ENCODE measurements at regions not wholly inside any gene's neighbourhood (a gene's known extent, or its start where the extent isn't known, plus 50 kb on each side); places are given as distances from the start of the nearest gene placed in this dataset.

- Histone ChIP-seq H2BK20ac (ENCODE audit: low read depth, low read length, poor library complexity, severe bottlenecking) (no peak overlapping the region), H3T11ph (ENCODE audit: low read length) (no peak overlapping the region), H3K14ac (ENCODE audit: insufficient read depth, low read length) (no peak overlapping the region), H4K91ac (ENCODE audit: insufficient read length, low read depth, low read length) (no peak overlapping the region), H3K23ac (ENCODE audit: insufficient read length, low read depth, low read length) (no peak overlapping the region), H3K27ac (ENCODE audit: insufficient read length, low read depth, low read length) (no peak overlapping the region), H3K79me2 (ENCODE audit: insufficient read depth, low read length) (no peaks in the 10 kb centered on the region), H2BK15ac (ENCODE audit: low read depth, low read length) (no peak overlapping the region), H2AFZ (ENCODE audit: low read length) (no peak overlapping the region), H3K79me1 (ENCODE audit: insufficient read depth, low read depth, low read length, poor library complexity, severe bottlenecking) (no peaks in the 10 kb centered on the region), H4K8ac (replicated peaks; ENCODE audit: insufficient read length, low read depth, low read length) (no peak overlapping the region), H3K27me3 (ENCODE audit: insufficient read depth, low read length) (no peaks in the 10 kb centered on the region), H3K9ac (ENCODE audit: extremely low read depth, insufficient read length, low read length) (no peak overlapping the region), H4K5ac (ENCODE audit: insufficient read length, low read depth, low read length) (no peak overlapping the region), H3K4me1 (ENCODE audit: insufficient read depth, low read length) (no peaks in the 10 kb centered on the region), H3K4me2 (ENCODE audit: insufficient read depth, insufficient read length, low read length) (no peak overlapping the region), H3K18ac (ENCODE audit: insufficient read length, low read depth, low read length) (no peak overlapping the region), H3K23me2 (ENCODE audit: insufficient read length, low read depth, low read length, poor library complexity, severe bottlenecking) (no peaks in the 10 kb centered on the region), H4K20me1 (ENCODE audit: control insufficient read depth, insufficient read depth, insufficient read length) (no peaks in the 10 kb centered on the region), H2BK120ac (ENCODE audit: low read depth, low read length, poor library complexity, severe bottlenecking) (no peak overlapping the region), H3K4ac (ENCODE audit: low read depth, low read length) (no peak overlapping the region), H3K56ac (ENCODE audit: insufficient read length, low read depth, low read length) (no peak overlapping the region), H3K9me3 (ENCODE audit: control insufficient read depth, low read depth, low read length) (no peaks in the 10 kb centered on the region), H2BK5ac (ENCODE audit: insufficient read length, low read length) (no peak overlapping the region), H2BK12ac (ENCODE audit: insufficient read length, low read depth, low read length) (no peak overlapping the region), H2AK5ac (ENCODE audit: insufficient read length, low read length) (no peak overlapping the region)
- no CpG with 5 or more reads among the region's 8 CpGs for WGBS (ENCODE audit: extremely low coverage, insufficient read length, low lambda C conversion rate)
- no peak for DNase-seq
- TF ChIP-seq, protein P1, sequence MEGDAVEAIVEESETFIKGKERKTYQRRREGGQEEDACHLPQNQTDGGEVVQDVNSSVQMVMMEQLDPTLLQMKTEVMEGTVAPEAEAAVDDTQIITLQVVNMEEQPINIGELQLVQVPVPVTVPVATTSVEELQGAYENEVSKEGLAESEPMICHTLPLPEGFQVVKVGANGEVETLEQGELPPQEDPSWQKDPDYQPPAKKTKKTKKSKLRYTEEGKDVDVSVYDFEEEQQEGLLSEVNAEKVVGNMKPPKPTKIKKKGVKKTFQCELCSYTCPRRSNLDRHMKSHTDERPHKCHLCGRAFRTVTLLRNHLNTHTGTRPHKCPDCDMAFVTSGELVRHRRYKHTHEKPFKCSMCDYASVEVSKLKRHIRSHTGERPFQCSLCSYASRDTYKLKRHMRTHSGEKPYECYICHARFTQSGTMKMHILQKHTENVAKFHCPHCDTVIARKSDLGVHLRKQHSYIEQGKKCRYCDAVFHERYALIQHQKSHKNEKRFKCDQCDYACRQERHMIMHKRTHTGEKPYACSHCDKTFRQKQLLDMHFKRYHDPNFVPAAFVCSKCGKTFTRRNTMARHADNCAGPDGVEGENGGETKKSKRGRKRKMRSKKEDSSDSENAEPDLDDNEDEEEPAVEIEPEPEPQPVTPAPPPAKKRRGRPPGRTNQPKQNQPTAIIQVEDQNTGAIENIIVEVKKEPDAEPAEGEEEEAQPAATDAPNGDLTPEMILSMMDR (conservative IDR thresholded peaks at IDR 0.05): no peak
- peaks cover 4% of the 10 kb centered on the region in 2 experiments; a peak in 3 of 4 replicates for H3K4me1 Mint-ChIP-seq
- H3K36me3 Mint-ChIP-seq (ENCODE audit: insufficient read depth in 1 of 3, low read depth in 3 of 3): no peaks in the 10 kb centered on the region; a peak in 1 of 7 replicates
- no peak overlapping the region for H3K27ac Mint-ChIP-seq
- no peaks in the 10 kb centered on the region; a peak in 1 of 5 replicates for H3K9me3 Mint-ChIP-seq
- H3K27me3 Mint-ChIP-seq (ENCODE audit: low read depth): no peaks in the 10 kb centered on the region; the same call in 1 of the 2 replicates
- no peak overlapping the region for H3K4me3 Mint-ChIP-seq
Observed at GRCh38 chr12:128123096-128123495, 143.9 kb upstream of the TMEM132C start.

Measured in H9 (cell line).